KMS-11 (cell line): ENCODE measurements at regions not wholly inside any gene's neighbourhood (a gene's known extent, or its start where the extent isn't known, plus 50 kb on each side); places are given as distances from the start of the nearest gene placed in this dataset.

Source experiments
- H2AFZ ChIP-seq: fragments of 200-600 bp; sonication (generic); 2 replicates; pipeline ENCODE4 v1.6.1; 2016; ENCODE audit warnings: antibody characterized with exemption, mixed run types, low read depth
- H3K27ac ChIP-seq: fragments of 200-600 bp; sonication (generic); 2 replicates; pipeline ENCODE4 v1.6.1; 2016; ENCODE audit warnings: mild to moderate bottlenecking, mixed run types
- H3K27me3 ChIP-seq: fragments of 200-600 bp; sonication (generic); 2 replicates; pipeline ENCODE4 v1.6.1; 2017; ENCODE audit warnings: mild to moderate bottlenecking, low read depth, mixed run types, moderate library complexity; ENCODE audit not compliant: insufficient read depth
- H3K36me3 ChIP-seq: fragments of 200-600 bp; sonication (generic); 2 replicates; pipeline ENCODE4 v1.6.1; 2017; ENCODE audit warnings: mild to moderate bottlenecking, mixed run types; ENCODE audit not compliant: insufficient read depth
- H3K4me1 ChIP-seq: fragments of 200-600 bp; sonication (generic); 2 replicates; pipeline ENCODE4 v1.6.1; 2016; ENCODE audit warnings: mild to moderate bottlenecking, low read depth, mixed run types; ENCODE audit not compliant: poor library complexity, severe bottlenecking
- H3K4me2 ChIP-seq: fragments of 200-600 bp; sonication (generic); 2 replicates; pipeline ENCODE4 v1.7.0; 2016; ENCODE audit warnings: mild to moderate bottlenecking, mixed run types
- H3K4me3 ChIP-seq: fragments of 200-600 bp; sonication (generic); IDR thresholded peaks from 2 replicates; pipeline ENCODE4 v1.6.1; 2017; ENCODE audit warnings: low read depth, low read length, mixed read lengths; ENCODE audit not compliant: insufficient read depth
- H3K79me2 ChIP-seq: fragments of 200-600 bp; sonication (generic); 2 replicates; pipeline ENCODE4 v1.6.1; 2016; ENCODE audit warnings: low read depth, mixed run types; ENCODE audit not compliant: insufficient read depth
- H3K9ac ChIP-seq: fragments of 200-600 bp; sonication (generic); 2 replicates; pipeline ENCODE4 v1.6.1; 2016; ENCODE audit warnings: mild to moderate bottlenecking, mixed run types
- H4K20me1 ChIP-seq: fragments of 200-600 bp; sonication (generic); 2 replicates; pipeline ENCODE4 v1.6.1; 2016; ENCODE audit warnings: mild to moderate bottlenecking, mixed run types; ENCODE audit not compliant: insufficient read depth
- TF ChIP-seq, protein P1 (sequence below): fragments of 200-600 bp; sonication (generic); conservative IDR thresholded peaks from 2 replicates; pipeline ENCODE4 v1.6.1; 2017; ENCODE audit warnings: low read depth, mild to moderate bottlenecking, antibody characterized with exemption, low read length, moderate library complexity, mixed read lengths

DNA sequence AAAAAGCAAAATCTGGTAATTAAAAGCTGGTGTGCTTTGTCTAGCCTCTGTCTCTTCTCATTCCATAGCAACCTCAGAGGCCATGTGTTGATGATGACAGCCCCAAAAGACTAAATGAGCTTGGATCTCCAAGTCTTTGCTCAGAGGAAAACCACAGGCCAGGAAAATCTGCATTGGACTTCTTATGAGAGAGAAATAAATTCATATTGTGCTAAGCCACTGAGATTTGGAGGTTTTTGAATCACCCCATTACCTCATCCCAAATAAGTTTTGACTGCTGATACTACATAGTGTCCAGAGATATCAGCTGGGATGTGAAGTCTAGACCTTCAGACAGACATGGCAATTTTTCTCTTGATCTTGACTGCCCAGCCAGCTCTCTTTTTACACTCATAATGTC is 178.6 kb upstream of the DIPK2B start:
- H3K4me1 ChIP-seq: no peaks in the 10 kb centered on the region
- no peaks in the 10 kb centered on the region for H3K36me3 ChIP-seq
- no peaks in the 10 kb centered on the region for H4K20me1 ChIP-seq
- TF ChIP-seq, protein P1, sequence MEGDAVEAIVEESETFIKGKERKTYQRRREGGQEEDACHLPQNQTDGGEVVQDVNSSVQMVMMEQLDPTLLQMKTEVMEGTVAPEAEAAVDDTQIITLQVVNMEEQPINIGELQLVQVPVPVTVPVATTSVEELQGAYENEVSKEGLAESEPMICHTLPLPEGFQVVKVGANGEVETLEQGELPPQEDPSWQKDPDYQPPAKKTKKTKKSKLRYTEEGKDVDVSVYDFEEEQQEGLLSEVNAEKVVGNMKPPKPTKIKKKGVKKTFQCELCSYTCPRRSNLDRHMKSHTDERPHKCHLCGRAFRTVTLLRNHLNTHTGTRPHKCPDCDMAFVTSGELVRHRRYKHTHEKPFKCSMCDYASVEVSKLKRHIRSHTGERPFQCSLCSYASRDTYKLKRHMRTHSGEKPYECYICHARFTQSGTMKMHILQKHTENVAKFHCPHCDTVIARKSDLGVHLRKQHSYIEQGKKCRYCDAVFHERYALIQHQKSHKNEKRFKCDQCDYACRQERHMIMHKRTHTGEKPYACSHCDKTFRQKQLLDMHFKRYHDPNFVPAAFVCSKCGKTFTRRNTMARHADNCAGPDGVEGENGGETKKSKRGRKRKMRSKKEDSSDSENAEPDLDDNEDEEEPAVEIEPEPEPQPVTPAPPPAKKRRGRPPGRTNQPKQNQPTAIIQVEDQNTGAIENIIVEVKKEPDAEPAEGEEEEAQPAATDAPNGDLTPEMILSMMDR: no peak
- no peaks in the 10 kb centered on the region for H3K27me3 ChIP-seq
- no peak overlapping the region for H3K4me2 ChIP-seq
- no peak overlapping the region for H2AFZ ChIP-seq
- H3K4me3 ChIP-seq: no peak overlapping the region
- H3K79me2 ChIP-seq: no peaks in the 10 kb centered on the region
- H3K27ac ChIP-seq: no peak overlapping the region
- no peak overlapping the region for H3K9ac ChIP-seq

GRCh38 chrX:45372151-45372550 is 171.5 kb upstream of the DIPK2B start:
- H3K27me3 ChIP-seq: no peaks in the 10 kb centered on the region
- H3K79me2 ChIP-seq: no peaks in the 10 kb centered on the region
- H3K36me3 ChIP-seq: no peaks in the 10 kb centered on the region
- H4K20me1 ChIP-seq: no peaks in the 10 kb centered on the region
- no peak overlapping the region for H3K4me3 ChIP-seq
- H3K9ac ChIP-seq: no peak overlapping the region
- no peaks in the 10 kb centered on the region for H3K4me1 ChIP-seq
- no peak overlapping the region for H3K27ac ChIP-seq
- TF ChIP-seq, protein P1: no peak
- no peak overlapping the region for H3K4me2 ChIP-seq
- H2AFZ ChIP-seq: no peak overlapping the region

DNA sequence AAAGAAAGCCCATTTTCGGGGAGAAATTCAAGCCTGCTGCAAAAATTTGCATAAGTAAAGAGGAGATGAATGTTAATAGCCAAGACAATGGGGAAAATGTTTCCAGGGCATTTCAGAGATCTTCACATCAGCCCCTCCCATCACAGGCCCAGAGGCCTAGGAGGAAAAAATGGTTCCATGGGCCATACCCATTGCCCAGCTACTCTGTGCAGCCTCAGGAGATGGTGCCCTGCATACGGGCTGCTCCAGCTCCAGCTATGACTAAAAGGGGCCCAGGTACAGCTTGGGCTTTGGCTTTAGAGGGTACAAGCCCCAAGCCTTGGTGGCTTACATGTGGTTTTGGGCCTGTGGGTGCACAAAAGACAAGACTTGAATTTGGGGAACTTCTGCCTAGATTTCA is 168.0 kb upstream of the DIPK2B start:
- H3K27me3 ChIP-seq: no peaks in the 10 kb centered on the region
- H3K4me3 ChIP-seq: no peak overlapping the region
- H2AFZ ChIP-seq: no peak overlapping the region
- no peak overlapping the region for H3K9ac ChIP-seq
- no peak overlapping the region for H3K4me2 ChIP-seq
- H3K79me2 ChIP-seq: no peaks in the 10 kb centered on the region
- TF ChIP-seq, protein P1: no peak
- H3K4me1 ChIP-seq: no peaks in the 10 kb centered on the region
- no peak overlapping the region for H3K27ac ChIP-seq
- no peaks in the 10 kb centered on the region for H4K20me1 ChIP-seq
- H3K36me3 ChIP-seq: no peaks in the 10 kb centered on the region

DNA sequence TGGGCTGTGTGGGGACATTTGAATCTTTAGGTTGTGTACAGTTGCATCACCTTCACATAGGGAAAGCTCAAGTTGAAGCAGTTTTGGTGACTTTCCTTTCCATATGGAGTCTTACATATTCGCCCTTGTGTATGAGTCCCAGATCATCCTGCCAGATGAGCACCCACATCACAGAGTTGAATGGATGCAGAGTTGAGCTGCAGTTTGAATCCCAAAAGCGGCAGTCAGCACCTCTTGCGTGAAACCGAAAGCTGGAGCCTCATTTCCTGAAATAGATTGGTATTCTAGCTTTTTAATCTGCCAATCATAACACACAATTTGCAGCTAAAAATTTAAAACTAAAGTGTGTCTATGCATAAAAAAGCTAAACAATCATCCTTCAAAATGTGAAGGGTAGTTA is 162.9 kb upstream of the DIPK2B start:
- Histone ChIP-seq H3K4me2 (no peak overlapping the region), H3K4me3 (no peak overlapping the region), H4K20me1 (no peaks in the 10 kb centered on the region), H3K36me3 (no peaks in the 10 kb centered on the region), H3K79me2 (no peaks in the 10 kb centered on the region), H3K27me3 (no peaks in the 10 kb centered on the region), H3K27ac (no peak overlapping the region), H3K9ac (no peak overlapping the region), H2AFZ (no peak overlapping the region), H3K4me1 (no peaks in the 10 kb centered on the region)
- TF ChIP-seq, protein P1: no peak

GRCh38 chrX:45360571-45360970 is 159.9 kb upstream of the DIPK2B start:
- Histone ChIP-seq H3K4me2 (no peak overlapping the region), H4K20me1 (no peaks in the 10 kb centered on the region), H3K4me1 (no peaks in the 10 kb centered on the region), H3K27ac (no peak overlapping the region), H3K36me3 (no peaks in the 10 kb centered on the region), H3K4me3 (no peak overlapping the region), H3K9ac (no peak overlapping the region), H3K27me3 (no peaks in the 10 kb centered on the region), H2AFZ (no peak overlapping the region), H3K79me2 (no peaks in the 10 kb centered on the region)
- TF ChIP-seq, protein P1: no peak
